ENCODE measurements at regions not wholly inside any gene's neighbourhood (a gene's known extent, or its start where the extent isn't known, plus 50 kb on each side); places are given as distances from the start of the nearest gene placed in this dataset.

DNA sequence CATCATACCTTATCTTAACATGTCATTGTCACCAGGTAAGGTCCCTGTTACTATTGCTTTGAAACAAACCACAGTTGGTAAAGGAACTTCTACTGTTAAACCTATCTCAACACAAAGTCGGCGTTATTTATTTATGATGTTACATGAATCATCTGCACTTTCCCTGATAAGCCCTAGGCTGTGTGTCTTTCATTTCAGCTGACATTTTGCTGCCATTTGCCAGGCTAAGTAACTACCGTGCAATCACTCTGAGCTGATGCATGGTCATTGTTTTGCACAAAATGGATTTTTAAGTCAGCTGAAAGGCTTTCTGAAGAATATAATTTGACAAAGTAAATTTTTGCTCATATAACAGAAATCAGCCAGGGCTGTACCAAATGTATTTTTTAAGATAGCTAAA, 546.5 kb downstream of the ZNF608 start:
- Histone ChIP-seq H3K79me2 (ENCODE audit: control insufficient read depth, insufficient read depth, low read length) (no peaks in the 10 kb centered on the region), H3K18ac (ENCODE audit: low read length) (no peak overlapping the region), H4K8ac (ENCODE audit: low read depth, low read length) (no peak overlapping the region), H2BK15ac (replicated peaks; ENCODE audit: low read depth) (no peak overlapping the region), H3K23ac (ENCODE audit: low read length) (no peak overlapping the region), H4K5ac (ENCODE audit: low read length) (no peak overlapping the region), H2AK5ac (ENCODE audit: low read length) (no peak overlapping the region), H3K4me3 (ENCODE audit: low read length) (no peak overlapping the region), H3K27ac (ENCODE audit: low read depth, low read length) (no peak overlapping the region), H3K56ac (ENCODE audit: low read length) (no peak overlapping the region), H3K27me3 (ENCODE audit: insufficient read depth, low read length, poor library complexity) (no peaks in the 10 kb centered on the region), H3K79me1 (ENCODE audit: low read length) (no peaks in the 10 kb centered on the region), H2BK5ac (ENCODE audit: low read length) (no peak overlapping the region), H3K36me3 (ENCODE audit: control insufficient read depth, insufficient read depth, low read length) (no peaks in the 10 kb centered on the region), H3K4me1 (ENCODE audit: control insufficient read depth, low read depth, low read length) (no peaks in the 10 kb centered on the region), H3K4me2 (ENCODE audit: low read length) (no peak overlapping the region), H3K4ac (ENCODE audit: low read depth, low read length) (no peak overlapping the region), H3K9ac (ENCODE audit: low read length) (no peak overlapping the region), H2BK120ac (ENCODE audit: low read depth, low read length) (no peak overlapping the region)
- WGBS (ENCODE audit: extremely low coverage, insufficient coverage, low lambda C conversion rate): no CpG with 5 or more reads among the region's 3 CpGs
- no peak for DNase-seq

GRCh38 chr5:124195411-124195810, 551.0 kb downstream of the ZNF608 start:
- WGBS (ENCODE audit: extremely low coverage, insufficient coverage, low lambda C conversion rate): no CpG with 5 or more reads among the region's 2 CpGs
- H3K9ac ChIP-seq (ENCODE audit: low read length): no peak overlapping the region
- no peaks in the 10 kb centered on the region for H3K79me2 ChIP-seq (ENCODE audit: control insufficient read depth, insufficient read depth, low read length)
- H3K27ac ChIP-seq (ENCODE audit: low read depth, low read length): no peak overlapping the region
- H3K4ac ChIP-seq (ENCODE audit: low read depth, low read length): no peak overlapping the region
- H2BK120ac ChIP-seq (ENCODE audit: low read depth, low read length): no peak overlapping the region
- no peaks in the 10 kb centered on the region for H3K79me1 ChIP-seq (ENCODE audit: low read length)
- H2BK5ac ChIP-seq (ENCODE audit: low read length): no peak overlapping the region
- H3K4me3 ChIP-seq (ENCODE audit: low read length): no peak overlapping the region
- no peak overlapping the region for H3K23ac ChIP-seq (ENCODE audit: low read length)
- no peak overlapping the region for H3K18ac ChIP-seq (ENCODE audit: low read length)
- H2BK15ac ChIP-seq (replicated peaks; ENCODE audit: low read depth): no peak overlapping the region
- no peak overlapping the region for H3K56ac ChIP-seq (ENCODE audit: low read length)
- H3K36me3 ChIP-seq (ENCODE audit: control insufficient read depth, insufficient read depth, low read length): no peaks in the 10 kb centered on the region
- H3K4me2 ChIP-seq (ENCODE audit: low read length): no peak overlapping the region
- H3K27me3 ChIP-seq (ENCODE audit: insufficient read depth, low read length, poor library complexity): no peaks in the 10 kb centered on the region
- no peaks in the 10 kb centered on the region for H3K4me1 ChIP-seq (ENCODE audit: control insufficient read depth, low read depth, low read length)
- no peak for DNase-seq
- H2AK5ac ChIP-seq (ENCODE audit: low read length): no peak overlapping the region
- H4K8ac ChIP-seq (ENCODE audit: low read depth, low read length): no peak overlapping the region
- no peak overlapping the region for H4K5ac ChIP-seq (ENCODE audit: low read length)

- Histone ChIP-seq H3K27me3 (ENCODE audit: insufficient read depth, low read length, poor library complexity) (no peaks in the 10 kb centered on the region), H2AK5ac (ENCODE audit: low read length) (no peak overlapping the region), H3K27ac (ENCODE audit: low read depth, low read length) (no peak overlapping the region), H3K4me3 (ENCODE audit: low read length) (no peak overlapping the region), H3K4me2 (ENCODE audit: low read length) (no peak overlapping the region), H3K4me1 (ENCODE audit: control insufficient read depth, low read depth, low read length) (no peaks in the 10 kb centered on the region), H3K36me3 (ENCODE audit: control insufficient read depth, insufficient read depth, low read length) (no peaks in the 10 kb centered on the region), H4K5ac (ENCODE audit: low read length) (no peak overlapping the region), H3K79me2 (ENCODE audit: control insufficient read depth, insufficient read depth, low read length) (no peaks in the 10 kb centered on the region), H2BK15ac (replicated peaks; ENCODE audit: low read depth) (no peak overlapping the region), H2BK120ac (ENCODE audit: low read depth, low read length) (no peak overlapping the region), H3K18ac (ENCODE audit: low read length) (no peak overlapping the region), H4K8ac (ENCODE audit: low read depth, low read length) (no peak overlapping the region), H3K56ac (ENCODE audit: low read length) (no peak overlapping the region), H3K4ac (ENCODE audit: low read depth, low read length) (no peak overlapping the region), H3K9ac (ENCODE audit: low read length) (no peak overlapping the region), H3K23ac (ENCODE audit: low read length) (no peak overlapping the region), H3K79me1 (ENCODE audit: low read length) (no peaks in the 10 kb centered on the region), H2BK5ac (ENCODE audit: low read length) (no peak overlapping the region)
- WGBS (ENCODE audit: extremely low coverage, insufficient coverage, low lambda C conversion rate): no CpG with 5 or more reads among the region's 7 CpGs
- DNase-seq: no peak
Observed at GRCh38 chr5:124194282-124194681, 552.2 kb downstream of the ZNF608 start.

GRCh38 chr5:124193371-124193789, 553.1 kb downstream of the ZNF608 start:
- WGBS (ENCODE audit: extremely low coverage, insufficient coverage, low lambda C conversion rate): no CpG with 5 or more reads among the region's 4 CpGs
- no peak for DNase-seq

GRCh38 chr5:124192716-124193115, 553.7 kb downstream of the ZNF608 start:
- WGBS (ENCODE audit: extremely low coverage, insufficient coverage, low lambda C conversion rate): 100% methylated on average over 1 of the region's 3 CpGs
- Histone ChIP-seq H2BK5ac (ENCODE audit: low read length) (no peak overlapping the region), H3K23ac (ENCODE audit: low read length) (no peak overlapping the region), H3K4me1 (ENCODE audit: control insufficient read depth, low read depth, low read length) (no peaks in the 10 kb centered on the region), H3K4me2 (ENCODE audit: low read length) (no peak overlapping the region), H3K79me2 (ENCODE audit: control insufficient read depth, insufficient read depth, low read length) (no peaks in the 10 kb centered on the region), H2AK5ac (ENCODE audit: low read length) (no peak overlapping the region), H3K79me1 (ENCODE audit: low read length) (no peaks in the 10 kb centered on the region), H3K56ac (ENCODE audit: low read length) (no peak overlapping the region), H3K18ac (ENCODE audit: low read length) (no peak overlapping the region), H4K8ac (ENCODE audit: low read depth, low read length) (no peak overlapping the region), H2BK120ac (ENCODE audit: low read depth, low read length) (no peak overlapping the region), H3K4me3 (ENCODE audit: low read length) (no peak overlapping the region), H3K9ac (ENCODE audit: low read length) (no peak overlapping the region), H3K27ac (ENCODE audit: low read depth, low read length) (no peak overlapping the region), H4K5ac (ENCODE audit: low read length) (no peak overlapping the region), H3K27me3 (ENCODE audit: insufficient read depth, low read length, poor library complexity) (no peaks in the 10 kb centered on the region), H2BK15ac (replicated peaks; ENCODE audit: low read depth) (no peak overlapping the region), H3K36me3 (ENCODE audit: control insufficient read depth, insufficient read depth, low read length) (no peaks in the 10 kb centered on the region), H3K4ac (ENCODE audit: low read depth, low read length) (no peak overlapping the region)
- no peak for DNase-seq

More at GRCh38 chr5:124193371-124193789, 553.1 kb downstream of the ZNF608 start:
- H3K4me1 ChIP-seq (ENCODE audit: control insufficient read depth, low read depth, low read length): no peaks in the 10 kb centered on the region
- no peaks in the 10 kb centered on the region for H3K27me3 ChIP-seq (ENCODE audit: insufficient read depth, low read length, poor library complexity)
- H3K4ac ChIP-seq (ENCODE audit: low read depth, low read length): no peak overlapping the region
- no peak overlapping the region for H3K4me3 ChIP-seq (ENCODE audit: low read length)
- no peak overlapping the region for H3K23ac ChIP-seq (ENCODE audit: low read length)
- H2BK5ac ChIP-seq (ENCODE audit: low read length): no peak overlapping the region
- H3K79me1 ChIP-seq (ENCODE audit: low read length): no peaks in the 10 kb centered on the region
- H3K18ac ChIP-seq (ENCODE audit: low read length): no peak overlapping the region
- no peak overlapping the region for H4K5ac ChIP-seq (ENCODE audit: low read length)
- H3K27ac ChIP-seq (ENCODE audit: low read depth, low read length): no peak overlapping the region
- no peak overlapping the region for H4K8ac ChIP-seq (ENCODE audit: low read depth, low read length)
- no peak overlapping the region for H2BK15ac ChIP-seq (replicated peaks; ENCODE audit: low read depth)
- no peak overlapping the region for H2AK5ac ChIP-seq (ENCODE audit: low read length)
- H3K36me3 ChIP-seq (ENCODE audit: control insufficient read depth, insufficient read depth, low read length): no peaks in the 10 kb centered on the region
- no peak overlapping the region for H3K9ac ChIP-seq (ENCODE audit: low read length)
- no peaks in the 10 kb centered on the region for H3K79me2 ChIP-seq (ENCODE audit: control insufficient read depth, insufficient read depth, low read length)
- no peak overlapping the region for H3K56ac ChIP-seq (ENCODE audit: low read length)
- no peak overlapping the region for H3K4me2 ChIP-seq (ENCODE audit: low read length)
- H2BK120ac ChIP-seq (ENCODE audit: low read depth, low read length): no peak overlapping the region

GRCh38 chr5:124185716-124186115, 560.7 kb downstream of the ZNF608 start:
- Histone ChIP-seq H3K79me2 (ENCODE audit: control insufficient read depth, insufficient read depth, low read length) (no peaks in the 10 kb centered on the region), H2AK5ac (ENCODE audit: low read length) (no peak overlapping the region), H3K23ac (ENCODE audit: low read length) (no peak overlapping the region), H4K8ac (ENCODE audit: low read depth, low read length) (no peak overlapping the region), H3K4ac (ENCODE audit: low read depth, low read length) (no peak overlapping the region), H2BK120ac (ENCODE audit: low read depth, low read length) (no peak overlapping the region), H3K79me1 (ENCODE audit: low read length) (no peaks in the 10 kb centered on the region), H3K27ac (ENCODE audit: low read depth, low read length) (no peak overlapping the region), H3K27me3 (ENCODE audit: insufficient read depth, low read length, poor library complexity) (no peaks in the 10 kb centered on the region), H3K36me3 (ENCODE audit: control insufficient read depth, insufficient read depth, low read length) (no peaks in the 10 kb centered on the region), H3K4me3 (ENCODE audit: low read length) (no peak overlapping the region), H3K9ac (ENCODE audit: low read length) (no peak overlapping the region), H3K18ac (ENCODE audit: low read length) (no peak overlapping the region), H4K5ac (ENCODE audit: low read length) (no peak overlapping the region), H2BK15ac (replicated peaks; ENCODE audit: low read depth) (no peak overlapping the region), H3K4me2 (ENCODE audit: low read length) (no peak overlapping the region), H2BK5ac (ENCODE audit: low read length) (no peak overlapping the region), H3K4me1 (ENCODE audit: control insufficient read depth, low read depth, low read length) (no peaks in the 10 kb centered on the region), H3K56ac (ENCODE audit: low read length) (no peak overlapping the region)
- no peak for DNase-seq
- WGBS (ENCODE audit: extremely low coverage, insufficient coverage, low lambda C conversion rate): no CpG with 5 or more reads among the region's 3 CpGs

Measured in mesendoderm (in vitro differentiated cells).